ENCODE measurements at regions not wholly inside any gene's neighbourhood (a gene's known extent, or its start where the extent isn't known, plus 50 kb on each side); places are given as distances from the start of the nearest gene placed in this dataset.
A peak's percentile ranks its signal among the peaks of the same experiment; 100 is the strongest.

- no peak overlapping the region for H3K9ac ChIP-seq (ENCODE audit: low read depth, low read length, poor library complexity, severe bottlenecking)
- H3K4me2 ChIP-seq (ENCODE audit: low read depth, low read length, poor library complexity, severe bottlenecking) = no peak overlapping the region
- no peak overlapping the region for H3K4me3 ChIP-seq (ENCODE audit: low read length, poor library complexity, severe bottlenecking)
- H3K4me1 ChIP-seq (ENCODE audit: insufficient read depth, low read length, poor library complexity, severe bottlenecking) = no peaks in the 10 kb centered on the region
- H3K9me3 ChIP-seq (ENCODE audit: insufficient read depth, low read depth, low read length) = no peaks in the 10 kb centered on the region
- no peaks in the 10 kb centered on the region for H3K79me2 ChIP-seq (ENCODE audit: insufficient read depth, low read length)
- H3K9me2 ChIP-seq (replicated peaks; ENCODE audit: low read depth, low read length) = no peaks in the 10 kb centered on the region
- H3K27me3 ChIP-seq (ENCODE audit: insufficient read depth, low read length, poor library complexity, severe bottlenecking) = no peaks in the 10 kb centered on the region
- TF ChIP-seq EZH2phosphoT487 (IDR thresholded peaks at IDR 0.05; ENCODE audit: borderline replicate concordance) = no peak
- TF ChIP-seq CTCF (conservative IDR thresholded peaks at IDR 0.05; ENCODE audit: low read length) = peak; percentile 38
- H3F3A ChIP-seq (ENCODE audit: low read depth) = no peaks in the 10 kb centered on the region
- no peak overlapping the region for H2AFZ ChIP-seq (ENCODE audit: low read length)
- no peaks in the 10 kb centered on the region for H3K36me3 ChIP-seq (ENCODE audit: insufficient read depth, low read length)
- no peaks in the 10 kb centered on the region for H4K20me1 ChIP-seq (ENCODE audit: insufficient read depth, low read length, poor library complexity, severe bottlenecking)
These were observed 164.0 kb upstream of the PZP start for GRCh38 chr12:9372202-9372601.

DNA sequence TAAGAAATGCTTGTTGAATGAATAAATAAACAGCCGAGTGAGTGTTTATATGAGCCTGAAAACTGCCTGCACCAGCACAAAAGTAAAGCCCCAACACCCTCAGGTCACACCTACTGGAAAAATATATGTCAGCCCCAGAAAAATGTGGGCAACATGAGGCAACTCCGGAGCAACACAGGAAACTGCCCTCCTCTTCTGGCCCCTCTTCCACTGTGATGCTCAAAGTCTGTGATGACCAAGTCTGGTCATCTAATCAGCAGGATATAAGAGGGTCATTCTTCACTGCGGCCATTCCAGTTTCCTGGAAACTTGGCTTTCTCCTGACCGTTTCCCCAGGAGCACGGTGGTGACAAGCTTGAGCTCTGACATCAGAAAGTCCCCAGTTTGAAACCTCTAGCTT is 159.6 kb upstream of the PZP start:
- TF ChIP-seq EZH2phosphoT487 (IDR thresholded peaks at IDR 0.05; ENCODE audit: borderline replicate concordance) (no peak), CTCF (conservative IDR thresholded peaks at IDR 0.05; ENCODE audit: low read length) (no peak)
- H3F3A ChIP-seq (ENCODE audit: low read depth) = no peaks in the 10 kb centered on the region
- H3K36me3 ChIP-seq (ENCODE audit: insufficient read depth, low read length) = no peaks in the 10 kb centered on the region
- no peak overlapping the region for H3K9ac ChIP-seq (ENCODE audit: low read depth, low read length, poor library complexity, severe bottlenecking)
- no peak overlapping the region for H2AFZ ChIP-seq (ENCODE audit: low read length)
- peaks cover 7% of the 10 kb centered on the region for H3K4me1 ChIP-seq (ENCODE audit: insufficient read depth, low read length, poor library complexity, severe bottlenecking)
- H3K4me3 ChIP-seq (ENCODE audit: low read length, poor library complexity, severe bottlenecking) = no peak overlapping the region
- H3K27me3 ChIP-seq (ENCODE audit: insufficient read depth, low read length, poor library complexity, severe bottlenecking) = no peaks in the 10 kb centered on the region
- H3K79me2 ChIP-seq (ENCODE audit: insufficient read depth, low read length) = no peaks in the 10 kb centered on the region
- no peak overlapping the region for H3K4me2 ChIP-seq (ENCODE audit: low read depth, low read length, poor library complexity, severe bottlenecking)
- no peaks in the 10 kb centered on the region for H3K9me3 ChIP-seq (ENCODE audit: insufficient read depth, low read depth, low read length)
- no peaks in the 10 kb centered on the region for H4K20me1 ChIP-seq (ENCODE audit: insufficient read depth, low read length, poor library complexity, severe bottlenecking)
- no peaks in the 10 kb centered on the region for H3K9me2 ChIP-seq (replicated peaks; ENCODE audit: low read depth, low read length)

- Histone ChIP-seq H3K9ac (ENCODE audit: low read depth, low read length, poor library complexity, severe bottlenecking) (no peak overlapping the region), H3K4me1 (ENCODE audit: insufficient read depth, low read length, poor library complexity, severe bottlenecking) (peaks cover 7% of the 10 kb centered on the region), H3F3A (ENCODE audit: low read depth) (no peaks in the 10 kb centered on the region), H3K4me2 (ENCODE audit: low read depth, low read length, poor library complexity, severe bottlenecking) (no peak overlapping the region), H3K79me2 (ENCODE audit: insufficient read depth, low read length) (no peaks in the 10 kb centered on the region), H3K36me3 (ENCODE audit: insufficient read depth, low read length) (no peaks in the 10 kb centered on the region), H3K4me3 (ENCODE audit: low read length, poor library complexity, severe bottlenecking) (no peak overlapping the region), H3K9me3 (ENCODE audit: insufficient read depth, low read depth, low read length) (no peaks in the 10 kb centered on the region), H4K20me1 (ENCODE audit: insufficient read depth, low read length, poor library complexity, severe bottlenecking) (no peaks in the 10 kb centered on the region), H2AFZ (ENCODE audit: low read length) (no peak overlapping the region), H3K27me3 (ENCODE audit: insufficient read depth, low read length, poor library complexity, severe bottlenecking) (no peaks in the 10 kb centered on the region), H3K9me2 (replicated peaks; ENCODE audit: low read depth, low read length) (no peaks in the 10 kb centered on the region)
- TF ChIP-seq CTCF (conservative IDR thresholded peaks at IDR 0.05; ENCODE audit: low read length) = no peak
- no peak for TF ChIP-seq EZH2phosphoT487 (IDR thresholded peaks at IDR 0.05; ENCODE audit: borderline replicate concordance)
These were observed 159.0 kb upstream of the PZP start for GRCh38 chr12:9367201-9367600.

Data from Loucy (cell line).